Glomerular visceral epithelial cell (primary cell): ENCODE measurements at regions not wholly inside any gene's neighbourhood (a gene's known extent, or its start where the extent isn't known, plus 50 kb on each side); places are given as distances from the start of the nearest gene placed in this dataset.
"Not testable (repeated sequence)": the region's sequence is repeated elsewhere in the genome, so short reads cannot be mapped to it uniquely, and the experiment has no call there.

Experiments
- DNase-seq: peaks from one replicate; pipeline ENCODE4 v3.0.0-alpha.2; 2016; ENCODE audit errors: extremely low spot score

DNA sequence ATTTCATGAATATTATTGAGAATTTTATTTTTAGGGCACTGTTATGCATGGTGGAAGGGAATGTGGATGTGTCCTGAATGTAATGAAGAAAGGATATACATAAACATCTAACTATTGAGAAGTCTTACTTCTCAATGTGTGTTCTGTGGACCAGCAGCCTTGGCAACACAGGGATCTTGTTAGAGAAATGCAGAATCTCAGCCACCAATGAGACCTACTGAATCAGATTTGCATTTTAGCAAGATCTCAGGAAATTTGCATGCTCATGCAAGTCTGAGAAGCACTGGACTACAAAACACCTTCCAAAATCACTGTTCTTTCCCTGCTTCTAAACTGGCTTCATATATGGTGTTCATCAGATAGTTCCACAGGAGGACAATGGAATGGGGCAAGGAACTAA lies 139.7 kb upstream of the WDFY3 start:
- DNase-seq = no peak

DNA sequence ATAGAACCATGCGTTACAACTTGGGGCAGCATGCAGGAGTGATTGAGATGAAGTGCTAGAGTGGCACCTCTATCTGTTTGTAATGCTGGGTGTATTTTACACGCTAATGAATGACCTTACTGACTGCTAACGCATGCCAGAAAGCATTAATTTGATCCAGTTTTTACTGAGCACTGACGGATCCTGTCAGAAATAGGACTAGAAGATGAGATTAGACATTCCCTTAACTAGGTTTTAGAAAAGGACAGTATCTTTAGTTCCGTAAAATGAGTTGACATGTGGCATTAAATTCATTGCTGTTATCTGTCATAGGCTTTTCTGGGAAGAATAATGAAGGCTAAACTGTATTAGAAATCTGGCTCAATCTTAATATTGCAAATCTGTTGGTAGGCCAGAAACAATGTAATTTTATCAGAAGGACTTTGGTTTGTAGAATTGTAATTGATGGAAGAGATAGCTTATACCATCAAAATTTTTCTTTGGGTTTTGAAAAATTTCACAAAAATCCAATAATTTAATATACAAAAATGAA lies 140.4 kb upstream of the WDFY3 start:
- DNase-seq = no peak

DNA sequence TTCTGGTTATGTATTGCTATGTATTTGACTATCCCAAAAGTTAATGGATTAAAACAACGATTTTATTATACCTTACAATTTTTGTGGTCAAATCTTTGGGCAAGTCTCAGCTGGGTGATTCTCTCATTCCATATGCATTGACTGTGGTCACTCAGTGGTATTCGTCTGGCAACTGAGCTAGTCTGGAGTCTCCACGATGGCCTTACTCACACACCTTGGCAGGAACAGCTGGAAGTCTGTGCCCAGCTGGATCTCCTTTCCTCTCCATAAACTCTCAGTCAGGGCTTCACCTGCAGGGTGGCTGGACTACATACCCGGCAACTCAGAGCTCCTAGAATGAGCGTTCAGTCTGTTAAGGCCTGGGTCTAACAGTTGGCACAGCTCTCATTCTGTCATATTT lies 141.1 kb upstream of the WDFY3 start:
- DNase-seq = peak; percentile 46

DNA sequence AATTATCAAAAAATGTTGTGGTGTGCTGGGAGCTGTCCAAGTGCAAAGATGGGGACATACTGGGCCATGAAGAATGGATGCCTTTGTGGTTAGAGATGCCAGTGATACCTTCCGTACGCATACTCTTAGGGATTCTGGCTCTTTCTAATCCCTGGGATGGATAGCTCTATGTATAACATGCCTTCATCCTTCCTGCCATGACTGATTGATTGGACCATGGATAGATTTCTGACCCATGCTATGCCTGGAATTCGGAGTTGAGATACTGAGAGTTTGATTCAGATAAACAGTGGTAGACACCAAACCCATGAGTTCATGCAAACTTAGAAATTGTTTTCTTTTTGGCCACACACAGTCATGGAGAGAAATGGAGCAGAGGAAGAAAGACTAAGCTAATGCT lies 147.2 kb upstream of the WDFY3 start:
- no peak for DNase-seq

DNA sequence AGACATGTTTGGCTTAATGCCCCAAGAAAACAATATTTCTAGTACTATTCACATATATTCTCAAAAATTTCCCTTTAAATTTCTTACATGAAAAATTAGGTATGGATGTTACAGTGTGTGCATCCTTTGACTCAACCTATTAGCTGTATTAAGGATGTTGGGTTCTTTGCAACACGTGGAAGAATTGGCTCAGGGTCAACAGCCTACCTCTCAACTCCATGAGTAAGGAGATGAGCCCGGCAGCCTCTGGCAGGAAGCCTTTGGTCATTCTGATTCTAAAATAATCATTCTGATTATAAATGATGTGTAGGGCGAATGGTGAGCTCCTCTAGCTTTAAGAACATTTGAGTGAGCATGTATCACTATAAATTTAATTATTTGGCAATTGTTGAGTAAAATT lies 148.0 kb upstream of the WDFY3 start:
- no peak for DNase-seq

DNA sequence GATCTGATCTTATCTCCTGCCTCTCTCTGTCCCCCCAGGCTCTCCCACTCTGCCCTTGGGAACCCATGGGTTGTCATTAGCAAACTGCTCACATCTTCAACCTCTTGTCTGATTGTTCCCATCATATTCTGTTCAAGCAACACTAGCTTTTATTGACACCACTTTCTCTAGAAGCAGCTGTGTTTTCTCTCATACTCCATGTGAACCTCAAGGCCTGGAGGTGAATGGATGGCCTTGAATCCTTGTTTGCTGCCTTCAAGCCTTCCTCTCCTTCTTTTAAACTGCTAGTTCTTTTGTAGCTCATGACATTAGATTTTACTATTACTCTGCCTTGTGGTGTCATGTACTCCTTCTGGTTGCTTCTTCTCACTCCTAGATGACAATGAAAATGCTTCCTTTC lies 149.5 kb upstream of the WDFY3 start:
- DNase-seq = no peak

DNA sequence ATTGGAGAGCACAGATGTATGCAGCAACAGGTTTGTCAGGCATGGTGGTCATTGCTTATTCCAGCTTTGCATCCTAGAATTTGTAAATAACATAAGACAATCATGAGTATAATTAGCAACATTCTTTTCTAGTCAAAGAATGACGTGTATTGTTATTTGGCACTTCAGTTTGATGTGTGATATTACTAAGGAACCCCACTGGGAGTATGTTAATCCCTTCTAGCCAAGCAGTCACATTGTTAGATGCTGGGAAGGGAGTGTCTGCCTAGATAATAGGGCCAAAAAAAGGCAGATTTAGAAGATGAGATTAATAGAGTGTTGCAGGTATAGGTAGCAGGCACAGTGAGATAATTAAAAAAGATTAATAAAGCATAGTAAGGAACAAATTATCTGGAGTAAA lies 159.2 kb upstream of the WDFY3 start:
- no peak for DNase-seq

DNA sequence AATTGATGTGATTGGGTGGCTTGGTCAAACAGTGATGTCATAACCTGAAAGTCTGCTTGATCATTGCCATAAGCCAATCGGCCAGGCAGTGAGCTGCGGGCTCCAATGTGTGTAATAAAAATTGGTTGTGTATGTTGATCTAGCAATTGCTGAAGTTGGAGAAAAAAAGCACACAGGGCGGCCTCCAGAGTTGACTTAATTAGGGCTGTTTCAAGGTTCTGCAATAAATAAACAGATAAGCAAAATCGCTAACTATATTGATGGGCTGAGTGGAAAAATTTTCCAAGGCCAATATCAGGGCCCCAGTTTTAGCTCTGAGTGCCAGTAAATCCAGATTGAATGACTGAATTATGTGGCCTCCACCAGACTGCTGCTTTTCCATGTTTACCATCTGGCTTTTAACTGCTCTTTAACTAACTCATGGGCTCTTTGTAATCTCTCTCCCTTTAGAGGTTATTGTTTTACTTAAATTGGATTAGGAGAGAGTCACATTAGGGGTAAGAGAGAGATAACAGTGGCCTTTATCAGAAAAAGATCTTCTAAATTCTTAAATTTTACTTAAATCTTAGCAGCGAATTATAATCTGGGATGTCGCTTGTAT lies 160.6 kb upstream of the WDFY3 start:
- no peak for DNase-seq

DNA sequence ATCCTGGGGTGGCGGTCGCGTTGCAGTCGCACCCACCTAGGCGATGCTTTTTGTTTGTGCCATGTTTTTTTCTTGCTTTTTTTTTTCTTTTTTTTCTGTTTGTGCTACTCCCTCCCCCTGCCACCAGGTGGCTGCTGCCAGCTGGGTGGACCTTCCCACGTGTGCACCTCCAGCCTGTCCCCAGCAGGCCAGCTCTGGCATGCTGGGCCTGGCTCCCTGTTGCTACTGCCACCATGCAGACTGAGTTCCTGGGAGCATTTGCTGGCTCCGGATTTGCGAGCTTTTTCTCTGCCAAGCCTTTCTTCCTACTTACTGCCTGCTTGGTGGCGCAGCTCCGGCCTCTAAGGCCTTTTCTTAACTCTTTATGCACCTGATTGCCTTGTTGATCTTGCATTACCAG lies 161.2 kb upstream of the WDFY3 start:
- DNase-seq = peak; percentile 22

DNA sequence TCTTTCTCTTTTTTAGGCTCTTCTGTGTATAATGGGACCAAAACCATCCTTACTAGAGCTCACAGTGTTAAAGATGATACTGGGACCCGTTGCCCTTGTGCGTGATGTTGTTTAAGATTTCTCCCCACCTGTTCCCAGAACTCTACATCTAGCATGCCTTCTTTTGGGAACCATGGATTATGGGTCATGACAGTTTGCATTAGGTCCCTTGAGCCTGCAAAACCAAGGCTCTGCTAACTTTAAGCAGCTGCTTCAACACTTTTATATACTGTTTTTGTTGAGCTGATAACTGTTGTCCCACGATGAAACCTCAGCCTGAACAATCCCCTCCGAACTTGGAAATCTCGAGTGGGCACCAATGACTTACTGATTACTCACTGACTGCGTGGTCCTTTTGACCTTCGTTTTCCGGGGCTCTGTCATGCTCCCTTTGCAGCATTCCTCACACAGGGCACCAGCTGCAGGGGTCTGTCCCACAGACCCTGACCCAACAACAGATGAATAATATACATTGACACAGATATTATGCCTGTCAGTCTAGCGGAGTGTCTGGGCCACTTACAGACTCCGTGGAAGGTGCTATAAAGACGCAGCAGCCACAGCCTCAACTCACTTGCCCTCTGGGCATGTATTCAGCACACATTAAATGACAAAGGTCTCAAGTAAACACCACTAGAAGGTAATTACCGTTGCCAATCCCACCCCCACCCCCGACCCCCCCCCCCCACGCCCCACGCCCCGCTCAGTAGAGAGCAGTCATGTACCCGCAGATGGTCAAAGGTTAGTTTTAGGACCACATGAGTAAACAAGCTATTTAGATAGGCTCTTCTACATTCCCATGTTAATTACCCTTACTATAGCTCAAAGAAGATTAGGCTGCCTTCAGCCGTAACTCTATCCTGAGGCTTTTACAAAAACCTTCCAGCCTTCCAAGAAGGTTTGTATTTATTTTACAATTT lies 162.0 kb upstream of the WDFY3 start:
- no peak for DNase-seq

DNA sequence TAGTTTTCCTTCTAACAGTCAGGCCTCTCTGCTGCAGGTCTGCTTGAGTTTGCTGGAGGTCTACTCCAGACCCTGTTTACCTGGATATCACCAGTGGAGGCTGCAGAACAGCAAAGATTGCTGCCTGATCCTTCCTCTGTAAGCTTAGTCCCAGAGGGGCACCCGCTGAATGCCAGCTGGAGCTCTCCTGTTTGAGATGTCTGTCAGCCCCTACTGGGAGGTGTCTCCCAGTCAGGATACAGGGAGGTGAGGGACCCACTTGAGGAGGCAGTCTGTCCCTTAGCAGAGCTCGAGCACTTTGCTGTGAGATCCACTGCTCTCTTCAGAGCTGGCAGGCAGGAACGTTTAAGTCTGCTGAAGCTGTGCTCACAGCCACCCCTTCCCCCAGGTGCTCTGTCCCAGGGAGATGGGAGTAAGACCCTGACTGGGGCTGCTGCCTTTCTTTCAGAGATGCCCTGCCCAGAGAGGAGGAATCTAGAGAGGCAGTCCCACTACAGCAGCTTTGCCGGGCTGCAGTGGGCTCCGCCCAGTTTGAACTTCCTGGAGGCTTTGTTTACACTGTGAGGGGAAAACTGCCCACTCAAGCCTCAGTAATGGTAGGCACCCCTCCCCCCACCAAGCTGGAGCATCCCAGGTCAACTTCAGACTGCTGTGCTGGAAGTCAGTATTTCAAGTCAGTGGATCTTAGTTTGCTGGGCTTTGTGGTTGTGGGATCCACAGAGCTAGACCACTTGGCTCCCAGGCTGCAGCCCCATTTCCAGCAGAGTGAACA lies 163.1 kb upstream of the WDFY3 start:
- not testable (repeated sequence) for DNase-seq

DNA sequence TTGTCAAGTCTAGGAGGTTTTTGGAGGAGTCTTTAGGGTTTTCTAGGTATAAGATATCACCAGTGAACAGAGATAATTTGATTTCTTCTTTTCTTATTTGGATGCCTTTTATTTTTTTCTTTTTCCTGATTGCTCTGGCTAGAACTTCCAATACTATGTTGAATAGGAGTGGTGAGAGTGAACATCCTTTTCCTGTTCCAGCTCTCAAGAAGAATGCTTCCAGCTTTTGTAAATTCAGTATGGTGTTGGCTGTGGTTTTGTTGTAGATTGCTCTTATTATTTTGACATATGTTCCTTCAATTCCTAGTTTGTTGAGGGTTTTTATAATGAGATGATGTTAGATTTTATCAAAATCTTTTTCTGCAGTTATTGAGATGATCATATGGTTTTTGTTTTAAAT lies 165.6 kb upstream of the WDFY3 start:
- DNase-seq = no peak

DNA sequence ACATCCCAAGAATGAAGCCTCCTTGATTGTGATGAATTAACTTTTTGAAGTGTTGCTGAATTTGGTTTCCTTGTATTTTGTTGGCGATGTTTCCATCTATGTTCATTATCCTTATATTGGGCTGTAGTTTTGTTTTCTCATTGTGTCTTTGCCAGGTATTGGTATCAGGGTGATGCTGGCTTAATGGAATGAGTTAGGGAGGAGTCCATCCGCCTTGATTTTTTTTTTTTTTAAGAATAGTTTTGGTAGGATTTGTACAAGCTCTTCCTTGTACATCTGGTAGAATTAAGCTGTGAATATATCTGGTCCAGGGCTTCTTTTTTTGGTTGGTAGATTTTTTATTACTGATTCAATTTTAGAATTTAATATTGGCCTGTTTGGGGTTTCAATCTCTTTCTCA lies 166.1 kb upstream of the WDFY3 start:
- no peak for DNase-seq

DNA sequence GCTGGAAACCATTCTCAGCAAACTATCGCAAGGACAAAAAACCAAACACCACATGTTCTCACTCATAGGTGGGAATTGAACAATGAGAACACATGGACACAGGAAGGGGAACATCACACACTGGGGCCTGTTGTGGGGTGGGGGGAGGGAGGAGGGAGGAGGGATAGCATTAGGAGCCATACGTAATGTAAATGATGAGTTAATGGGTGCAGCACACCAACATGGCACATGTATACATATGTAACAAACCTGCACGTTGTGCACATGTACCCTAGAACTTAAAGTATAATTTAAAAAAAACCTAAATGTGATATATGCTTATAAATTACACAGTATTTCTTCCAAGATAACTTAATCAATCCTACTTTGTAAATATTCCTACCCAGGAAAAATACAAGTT lies 173.3 kb upstream of the WDFY3 start:
- DNase-seq = not testable (repeated sequence)

DNA sequence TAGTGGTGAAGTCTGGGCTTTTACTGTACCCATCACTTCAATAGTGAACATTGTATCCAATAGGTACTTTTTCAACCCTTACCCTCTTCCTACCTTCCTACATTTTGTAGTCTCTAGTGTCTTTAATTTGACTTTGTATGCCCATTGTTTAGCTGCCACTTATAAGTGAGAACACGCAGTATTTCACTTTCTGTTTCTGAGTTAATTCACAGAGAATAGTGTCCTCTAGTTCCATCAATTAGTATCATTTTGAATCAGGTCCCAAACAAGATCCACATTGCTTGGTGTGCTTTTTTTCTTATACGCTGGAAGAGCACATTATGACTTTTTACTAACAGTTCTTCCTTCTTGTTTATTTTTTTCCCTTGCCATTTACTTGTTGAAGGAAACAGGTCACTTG lies 176.0 kb upstream of the WDFY3 start:
- DNase-seq = no peak

DNA sequence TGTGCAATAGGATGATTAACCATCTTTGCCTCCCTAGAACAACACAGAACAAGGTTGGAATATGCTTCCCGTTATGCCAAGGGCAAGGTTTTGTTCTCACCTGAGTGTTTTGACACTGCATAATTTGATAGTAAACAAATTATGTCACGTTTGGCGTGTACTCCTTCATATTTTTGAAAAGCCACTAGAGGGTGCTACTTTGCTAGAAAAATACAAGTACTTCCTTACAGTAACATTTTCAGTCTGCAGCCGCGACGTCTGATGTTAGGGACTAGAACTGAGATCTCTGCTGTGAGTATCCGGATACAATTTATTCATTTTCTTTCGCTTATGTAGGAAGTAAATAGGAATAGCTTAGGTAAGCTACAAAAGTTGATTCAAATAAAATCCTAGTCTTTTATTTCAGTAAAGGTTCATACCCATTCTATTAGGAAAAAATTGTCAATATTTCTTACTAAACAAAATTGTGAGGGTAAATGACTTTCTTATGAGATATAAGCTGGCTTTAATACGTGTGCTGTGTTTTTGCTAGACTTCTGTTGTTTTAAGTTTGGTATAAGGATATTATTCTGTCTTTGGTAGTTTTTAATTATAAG lies 181.1 kb upstream of the WDFY3 start:
- peak; percentile 56 for DNase-seq

DNA sequence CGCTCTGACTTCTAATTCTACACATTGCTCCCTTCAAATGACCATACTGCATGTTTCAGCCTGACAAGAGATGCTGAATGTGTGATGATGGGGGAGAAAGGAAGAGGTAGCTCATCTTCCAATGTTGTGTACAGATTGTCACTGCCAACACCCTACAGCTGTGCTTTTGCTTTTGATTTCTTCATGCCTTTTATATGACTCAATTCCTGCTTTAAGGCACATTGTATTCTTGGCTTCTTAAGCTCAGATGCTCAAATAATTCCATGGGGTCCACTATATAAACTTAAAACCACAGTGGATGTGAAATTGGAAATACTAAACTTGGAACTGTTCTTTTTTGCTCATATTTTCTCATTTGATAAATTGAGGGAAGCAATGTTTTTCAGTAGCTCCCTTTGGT lies 183.2 kb upstream of the WDFY3 start:
- DNase-seq = no peak

DNA sequence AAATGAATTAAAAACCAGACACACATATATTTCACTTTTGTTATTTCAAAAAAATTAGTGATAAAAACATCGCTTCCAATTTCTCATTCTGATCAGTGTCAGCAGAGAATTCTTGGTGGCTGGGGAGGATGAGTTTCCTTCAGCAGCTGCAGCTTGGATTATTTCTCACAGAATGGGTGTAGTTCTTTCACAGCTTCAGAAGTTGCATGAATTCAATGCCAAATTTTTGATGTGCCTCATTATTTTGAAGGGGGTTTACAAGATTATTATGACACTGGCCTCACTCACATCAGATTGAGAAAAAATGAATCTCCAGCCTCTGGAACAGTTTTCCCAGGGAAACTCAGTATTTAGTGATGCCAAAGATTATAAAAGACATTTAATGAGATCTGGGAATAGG lies 184.9 kb upstream of the WDFY3 start:
- DNase-seq = no peak

DNA sequence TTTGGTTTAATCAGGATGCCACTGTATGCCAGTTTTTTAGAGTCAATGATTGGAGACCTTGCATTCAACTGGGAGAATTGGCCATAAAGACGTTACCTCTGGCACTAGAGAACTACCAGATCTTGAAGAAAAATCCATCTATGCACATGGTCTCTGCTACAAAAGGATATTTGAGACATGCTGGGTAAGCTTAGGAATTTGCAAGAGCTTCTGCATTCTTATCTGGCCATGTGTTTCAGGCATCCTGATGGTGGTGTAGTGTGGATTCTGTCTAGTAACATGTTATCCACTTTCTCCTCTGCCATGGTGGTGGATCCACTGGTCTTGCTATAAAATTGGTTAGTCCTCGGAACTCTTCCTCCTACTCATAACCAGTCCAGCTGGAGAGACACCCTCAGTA lies 185.3 kb upstream of the WDFY3 start:
- DNase-seq = no peak

DNA sequence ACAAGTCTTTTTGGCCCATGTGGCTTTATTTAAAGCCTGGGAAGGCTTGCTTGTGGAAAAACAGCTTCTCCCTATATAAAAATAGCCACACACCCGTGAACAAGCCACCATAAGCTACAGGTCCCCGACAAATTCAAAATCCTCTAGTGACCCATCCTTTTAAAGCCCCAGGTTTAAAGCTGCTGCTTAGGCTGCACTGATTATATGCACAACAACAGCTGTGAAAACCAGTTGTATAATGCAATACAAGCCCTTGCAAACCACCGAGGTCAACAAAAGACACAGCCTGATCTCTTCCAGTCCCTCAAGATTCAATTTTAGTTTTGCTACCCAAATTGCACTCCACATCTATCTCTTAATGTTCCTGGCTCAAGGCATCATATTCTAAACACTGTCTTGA lies 186.0 kb upstream of the WDFY3 start:
- no peak for DNase-seq

DNA sequence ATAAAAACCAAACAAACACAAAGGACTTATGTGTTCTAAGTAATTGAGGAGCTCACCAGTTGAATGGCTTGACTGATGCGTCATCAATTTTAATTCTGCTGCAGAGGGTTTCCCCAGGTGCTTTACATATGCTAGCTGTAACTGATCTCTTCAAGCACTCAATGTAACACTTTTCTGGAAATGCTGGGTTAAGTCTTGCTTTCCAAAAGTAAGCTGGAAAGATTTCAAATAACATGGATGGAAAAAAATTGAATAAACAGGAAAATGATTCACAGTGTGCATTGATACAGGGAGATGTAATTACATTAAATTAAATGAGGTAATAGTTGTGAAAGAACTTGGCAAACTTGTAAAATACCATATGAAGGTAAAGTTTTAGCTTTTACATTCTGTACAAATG lies 186.7 kb upstream of the WDFY3 start:
- DNase-seq = no peak

DNA sequence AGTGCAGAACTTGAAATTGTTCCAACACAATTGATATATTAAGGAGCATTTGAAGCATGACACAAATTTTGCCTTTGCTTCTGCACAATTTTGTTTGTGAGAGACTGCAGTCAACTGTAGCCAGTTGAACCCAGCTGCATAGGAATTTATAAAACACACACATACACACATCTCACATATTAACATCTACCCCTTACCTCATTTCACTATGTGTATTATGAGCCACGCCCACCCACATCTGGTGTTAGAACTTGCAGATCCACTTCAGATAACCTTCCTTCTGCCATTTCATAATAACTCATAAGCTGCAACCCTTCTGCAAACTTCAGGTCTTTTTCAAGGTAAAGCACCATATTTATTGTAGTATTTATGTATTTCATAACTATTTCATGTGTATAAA lies 188.1 kb upstream of the WDFY3 start:
- no peak for DNase-seq
